Neural cell (in vitro differentiated cells): ENCODE measurements at regions not wholly inside any gene's neighbourhood (a gene's known extent, or its start where the extent isn't known, plus 50 kb on each side); places are given as distances from the start of the nearest gene placed in this dataset.

Experiments
- EZH2 ChIP-seq: fragments of 200-600, 300-800 bp; shearing (Covaris generic), sonication (generic); IDR thresholded peaks from 2 replicates; pipeline ENCODE4 v1.6.1; 2014; ENCODE audit warnings: antibody characterized with exemption, low read length, borderline replicate concordance, mild to moderate bottlenecking; ENCODE audit not compliant: insufficient read depth, poor library complexity, severe bottlenecking
- MXI1 ChIP-seq: fragments of 450-650 bp; conservative IDR thresholded peaks from 2 replicates; pipeline ENCODE4 v1.6.1; 2014; ENCODE audit warnings: antibody characterized with exemption, mild to moderate bottlenecking; ENCODE audit not compliant: poor library complexity, severe bottlenecking
- TF ChIP-seq, protein P1 (sequence below): fragments of 450-650 bp; IDR thresholded peaks from 2 replicates; pipeline ENCODE4 v1.5.1; 2014; ENCODE audit warnings: antibody characterized with exemption, mild to moderate bottlenecking, moderate library complexity; ENCODE audit not compliant: poor library complexity, severe bottlenecking

DNA sequence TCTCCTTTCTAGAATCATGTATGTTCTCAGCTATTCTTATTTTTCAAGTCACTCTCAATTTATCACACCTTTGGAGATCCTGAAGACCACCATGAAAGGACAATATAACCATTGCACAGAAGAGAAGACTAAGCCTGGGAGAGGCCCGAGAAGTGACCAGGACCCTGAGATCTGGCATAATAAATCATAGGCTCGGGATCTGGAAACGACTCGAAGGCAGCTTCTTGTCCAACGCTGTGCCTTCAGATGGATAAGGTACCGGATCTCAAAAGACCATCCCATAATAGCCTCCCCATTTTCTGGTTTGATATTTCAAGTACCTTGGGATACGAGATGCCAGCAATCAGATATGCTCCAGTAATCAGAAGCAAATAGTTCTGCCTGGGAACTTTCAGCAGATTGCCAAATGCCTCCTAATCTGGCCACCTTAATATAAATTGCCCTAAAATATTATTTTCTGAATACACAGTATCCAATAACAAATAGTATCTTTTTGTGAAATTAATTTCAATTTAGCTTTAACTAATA is 179.2 kb upstream of the ZMIZ1 start:
- TF ChIP-seq MXI1 (no peak), EZH2 (no peak)
- TF ChIP-seq, protein P1, sequence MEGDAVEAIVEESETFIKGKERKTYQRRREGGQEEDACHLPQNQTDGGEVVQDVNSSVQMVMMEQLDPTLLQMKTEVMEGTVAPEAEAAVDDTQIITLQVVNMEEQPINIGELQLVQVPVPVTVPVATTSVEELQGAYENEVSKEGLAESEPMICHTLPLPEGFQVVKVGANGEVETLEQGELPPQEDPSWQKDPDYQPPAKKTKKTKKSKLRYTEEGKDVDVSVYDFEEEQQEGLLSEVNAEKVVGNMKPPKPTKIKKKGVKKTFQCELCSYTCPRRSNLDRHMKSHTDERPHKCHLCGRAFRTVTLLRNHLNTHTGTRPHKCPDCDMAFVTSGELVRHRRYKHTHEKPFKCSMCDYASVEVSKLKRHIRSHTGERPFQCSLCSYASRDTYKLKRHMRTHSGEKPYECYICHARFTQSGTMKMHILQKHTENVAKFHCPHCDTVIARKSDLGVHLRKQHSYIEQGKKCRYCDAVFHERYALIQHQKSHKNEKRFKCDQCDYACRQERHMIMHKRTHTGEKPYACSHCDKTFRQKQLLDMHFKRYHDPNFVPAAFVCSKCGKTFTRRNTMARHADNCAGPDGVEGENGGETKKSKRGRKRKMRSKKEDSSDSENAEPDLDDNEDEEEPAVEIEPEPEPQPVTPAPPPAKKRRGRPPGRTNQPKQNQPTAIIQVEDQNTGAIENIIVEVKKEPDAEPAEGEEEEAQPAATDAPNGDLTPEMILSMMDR: no peak
